Activated T-helper 1 cell treated with anti-CD3 and anti-CD28 coated beads, Interleukin-12 subunit alpha, Interleukin-12 subunit beta, Interleukin-2, Interleukin-4 antibody, amounts not matched to agents 30 ng/mL and 10 ng/mL and 1 ng/mL, durations not matched to agents 14 hours and 24 hours and 36 hours (primary cell): ENCODE measurements at regions not wholly inside any gene's neighbourhood (a gene's known extent, or its start where the extent isn't known, plus 50 kb on each side); places are given as distances from the start of the nearest gene placed in this dataset.

Source experiments
- DNase-seq: peaks from one replicate; pipeline ENCODE4 v3.0.0; 2021; ENCODE audit warnings: low spot score
- H3K27ac Mint-ChIP-seq: one replicate; pipeline ENCODE4 v1.8.0; 2021; ENCODE audit warnings: mild to moderate bottlenecking, mixed read lengths
- H3K27me3 Mint-ChIP-seq: one replicate; pipeline ENCODE4 v1.8.0; 2022; ENCODE audit warnings: mild to moderate bottlenecking, moderate library complexity, mixed read lengths; ENCODE audit not compliant: insufficient read depth
- H3K36me3 Mint-ChIP-seq: one replicate; pipeline ENCODE4 v1.8.0; 2021; ENCODE audit warnings: low read depth, mixed read lengths
- H3K4me1 Mint-ChIP-seq: one replicate; pipeline ENCODE4 v1.8.0; 2021; ENCODE audit warnings: low read depth, mixed read lengths
- H3K4me3 Mint-ChIP-seq: one replicate; pipeline ENCODE4 v1.8.0; 2021; ENCODE audit warnings: mild to moderate bottlenecking, moderate library complexity, mixed read lengths
- H3K9me3 Mint-ChIP-seq: one replicate; pipeline ENCODE4 v1.8.0; 2021; ENCODE audit warnings: mixed read lengths
- intact Hi-C: fragments of 100-400 bp; cut with micrococcal nuclease; formaldehyde crosslinking; loops from one replicate; pipeline ENCODE4 v1.15.1; 2024

DNA sequence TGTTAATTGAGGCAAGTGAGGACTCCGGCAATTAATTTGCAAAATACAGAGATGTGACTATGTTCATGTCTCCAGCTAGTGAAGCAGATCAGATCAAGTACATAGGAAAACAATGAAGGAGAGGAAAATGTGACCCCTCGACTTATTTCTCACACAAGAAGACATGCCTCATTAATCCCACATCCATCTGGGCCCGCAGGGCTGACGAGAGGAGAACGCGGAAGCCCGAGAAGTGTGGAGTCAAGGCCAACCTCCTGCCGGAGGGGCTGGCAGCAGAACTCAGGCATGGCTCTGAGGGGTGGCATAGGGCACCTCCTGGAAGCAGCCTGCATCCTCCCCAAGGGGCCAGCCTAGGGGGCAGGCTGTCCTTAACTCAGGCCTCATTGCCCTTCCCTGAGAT is 54.4 kb downstream of the ZNF503 start:
- intact Hi-C loops: no loop called here
- no peak for DNase-seq
- Mint-ChIP-seq H3K4me1 (no peaks in the 10 kb centered on the region), H3K4me3 (no peak overlapping the region), H3K27ac (no peak overlapping the region), H3K9me3 (no peaks in the 10 kb centered on the region), H3K36me3 (no peaks in the 10 kb centered on the region), H3K27me3 (no peaks in the 10 kb centered on the region)

- Mint-ChIP-seq H3K4me1 (no peaks in the 10 kb centered on the region), H3K9me3 (no peaks in the 10 kb centered on the region), H3K36me3 (no peaks in the 10 kb centered on the region), H3K27ac (no peak overlapping the region), H3K4me3 (no peak overlapping the region), H3K27me3 (no peaks in the 10 kb centered on the region)
- intact Hi-C loops: no loop called here
- no peak for DNase-seq
These were observed 55.8 kb downstream of the ZNF503 start for GRCh38 chr10:75345738-75346137.

GRCh38 chr10:75344170-75344569 is 57.4 kb downstream of the ZNF503 start:
- H3K4me1 Mint-ChIP-seq: no peaks in the 10 kb centered on the region
- no peaks in the 10 kb centered on the region for H3K36me3 Mint-ChIP-seq
- no peaks in the 10 kb centered on the region for H3K27me3 Mint-ChIP-seq
- no peak overlapping the region for H3K4me3 Mint-ChIP-seq
- H3K9me3 Mint-ChIP-seq: no peaks in the 10 kb centered on the region
- no peak for DNase-seq
- no peak overlapping the region for H3K27ac Mint-ChIP-seq
- intact Hi-C loops: no loop called here

DNA sequence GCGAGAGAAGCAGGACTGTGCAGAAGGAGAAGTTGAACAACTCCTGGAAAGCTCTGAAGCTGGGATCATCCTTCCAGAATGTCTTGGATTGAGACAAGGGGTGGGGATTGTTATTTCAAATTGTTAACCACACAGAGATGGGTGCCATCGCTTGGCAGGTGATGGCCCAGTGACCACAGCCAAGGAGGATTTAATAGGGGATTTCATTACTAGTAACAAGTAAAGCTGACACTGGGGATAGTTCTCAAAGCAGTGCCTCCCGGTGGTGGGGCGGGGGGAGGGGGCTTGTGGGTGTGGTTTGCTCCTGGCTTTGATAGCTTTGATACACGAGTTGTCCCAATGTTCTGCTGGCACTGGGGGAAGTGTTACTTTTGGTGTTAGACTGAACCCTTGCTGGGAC is 59.2 kb downstream of the ZNF503 start:
- no peaks in the 10 kb centered on the region for H3K27me3 Mint-ChIP-seq
- H3K27ac Mint-ChIP-seq: no peak overlapping the region
- no peaks in the 10 kb centered on the region for H3K36me3 Mint-ChIP-seq
- no peak overlapping the region for H3K4me3 Mint-ChIP-seq
- DNase-seq: no peak
- no peaks in the 10 kb centered on the region for H3K4me1 Mint-ChIP-seq
- intact Hi-C loops: no loop called here
- H3K9me3 Mint-ChIP-seq: no peaks in the 10 kb centered on the region

DNA sequence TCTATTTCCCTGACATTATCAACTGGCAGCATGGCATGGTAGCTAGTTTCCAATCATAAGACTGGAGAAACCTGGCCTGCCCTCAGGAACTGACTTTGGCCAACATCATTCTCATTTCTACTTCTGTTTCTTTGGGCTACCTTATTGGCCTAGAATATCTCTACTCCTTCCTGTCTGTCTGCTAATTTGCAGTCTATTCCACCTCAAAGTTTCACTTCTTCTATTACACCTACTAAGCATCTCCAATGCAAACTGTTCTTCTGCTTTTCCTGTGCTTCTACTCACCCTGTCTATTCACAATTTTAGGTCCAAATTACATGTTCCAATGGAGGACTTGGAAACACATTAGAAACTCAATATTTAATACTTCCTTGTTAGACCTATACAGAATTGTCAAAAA is 65.6 kb downstream of the ZNF503 start:
- no peak for DNase-seq
- H3K4me1 Mint-ChIP-seq: no peaks in the 10 kb centered on the region
- H3K36me3 Mint-ChIP-seq: no peaks in the 10 kb centered on the region
- no peak overlapping the region for H3K4me3 Mint-ChIP-seq
- H3K9me3 Mint-ChIP-seq: no peaks in the 10 kb centered on the region
- no peaks in the 10 kb centered on the region for H3K27me3 Mint-ChIP-seq
- intact Hi-C loops: no loop called here
- no peak overlapping the region for H3K27ac Mint-ChIP-seq

- no peaks in the 10 kb centered on the region for H3K9me3 Mint-ChIP-seq
- no peak for DNase-seq
- H3K4me3 Mint-ChIP-seq: no peak overlapping the region
- peaks cover 2% of the 10 kb centered on the region for H3K27me3 Mint-ChIP-seq
- no peak overlapping the region for H3K27ac Mint-ChIP-seq
- H3K4me1 Mint-ChIP-seq: no peaks in the 10 kb centered on the region
- H3K36me3 Mint-ChIP-seq: no peaks in the 10 kb centered on the region
- intact Hi-C loops: no loop called here
These were observed 66.4 kb downstream of the ZNF503 start for GRCh38 chr10:75335191-75335590.

DNA sequence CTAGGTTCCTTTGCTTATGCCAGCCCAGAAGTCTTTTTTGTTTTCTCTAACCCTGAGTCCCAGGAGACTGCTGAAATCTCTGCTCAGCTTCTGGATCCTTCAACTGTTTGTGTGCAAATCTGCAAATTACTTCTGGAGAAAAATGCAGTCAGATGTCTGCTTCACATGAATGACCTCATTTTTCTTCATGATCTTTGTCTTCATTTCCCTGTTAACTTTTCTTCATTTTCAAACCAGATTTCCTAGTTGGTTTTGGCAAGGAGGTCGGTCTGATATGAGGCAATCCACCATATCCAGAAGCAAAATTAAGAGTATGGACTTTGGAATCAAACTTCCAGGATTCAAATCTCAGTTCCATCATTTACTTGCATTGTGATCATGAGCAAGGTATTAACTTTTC is 66.8 kb downstream of the ZNF503 start:
- intact Hi-C loops: no loop called here
- H3K36me3 Mint-ChIP-seq: no peaks in the 10 kb centered on the region
- H3K27me3 Mint-ChIP-seq: peaks cover 4% of the 10 kb centered on the region
- H3K27ac Mint-ChIP-seq: no peak overlapping the region
- H3K4me3 Mint-ChIP-seq: no peak overlapping the region
- H3K4me1 Mint-ChIP-seq: no peaks in the 10 kb centered on the region
- H3K9me3 Mint-ChIP-seq: no peaks in the 10 kb centered on the region
- DNase-seq: no peak

GRCh38 chr10:75332081-75332480 is 69.5 kb downstream of the ZNF503 start:
- Mint-ChIP-seq H3K9me3 (no peaks in the 10 kb centered on the region), H3K27me3 (peaks cover 4% of the 10 kb centered on the region), H3K4me3 (no peak overlapping the region), H3K27ac (no peak overlapping the region), H3K4me1 (no peaks in the 10 kb centered on the region), H3K36me3 (no peaks in the 10 kb centered on the region)
- no peak for DNase-seq
- intact Hi-C loops: no loop called here

DNA sequence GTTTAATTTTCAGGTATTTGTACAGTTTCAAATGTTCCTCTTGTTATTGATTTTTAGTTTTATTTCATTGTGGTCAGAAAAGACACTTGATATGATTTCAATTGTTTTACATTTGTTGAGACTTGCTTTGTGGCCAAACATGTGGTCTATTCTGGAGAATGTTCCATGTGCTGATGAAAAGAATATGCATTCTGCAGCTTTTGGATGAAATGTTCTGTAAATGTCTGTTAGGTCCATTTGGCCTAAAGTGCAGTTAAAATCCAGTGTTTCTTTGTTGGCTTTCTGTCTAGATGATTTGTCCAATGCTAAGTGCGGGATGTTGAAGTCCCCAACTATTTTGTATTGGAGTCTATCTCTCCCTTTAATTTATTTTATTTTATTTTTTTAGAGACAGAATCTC is 70.5 kb downstream of the ZNF503 start:
- no peak for DNase-seq

GRCh38 chr10:75329190-75329745 is 72.3 kb downstream of the ZNF503 start:
- Mint-ChIP-seq H3K4me3 (no peak overlapping the region), H3K36me3 (no peaks in the 10 kb centered on the region), H3K27me3 (peaks cover 6% of the 10 kb centered on the region), H3K4me1 (no peaks in the 10 kb centered on the region), H3K9me3 (no peaks in the 10 kb centered on the region), H3K27ac (no peak overlapping the region)
- intact Hi-C loops: no loop called here
- no peak for DNase-seq

More for the DNA sequence above, 70.5 kb downstream of the ZNF503 start:
- Mint-ChIP-seq H3K27ac (no peak overlapping the region), H3K36me3 (no peaks in the 10 kb centered on the region), H3K9me3 (no peaks in the 10 kb centered on the region), H3K4me1 (no peaks in the 10 kb centered on the region), H3K27me3 (peaks cover 4% of the 10 kb centered on the region), H3K4me3 (no peak overlapping the region)
- intact Hi-C loops: no loop called here

DNA sequence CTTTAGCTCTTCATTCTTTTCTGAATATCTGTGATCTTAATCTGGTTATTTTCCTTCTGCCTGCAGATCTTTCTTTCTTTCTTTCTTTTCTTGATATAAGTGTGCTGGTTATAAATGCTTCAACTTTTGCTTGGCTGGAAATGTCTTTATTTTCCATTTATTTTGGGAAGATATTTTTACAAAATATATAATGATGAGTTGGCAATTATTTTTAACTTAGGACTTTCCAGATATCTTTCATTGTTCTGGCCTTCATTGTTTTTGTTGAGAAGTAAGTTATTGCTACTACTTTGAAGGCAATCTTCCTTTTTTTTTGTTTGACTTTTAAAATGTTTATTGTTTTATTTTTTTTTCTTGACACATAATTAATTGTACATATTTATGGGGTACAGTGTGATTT is 75.3 kb downstream of the ZNF503 start:
- peaks cover 4% of the 10 kb centered on the region for H3K9me3 Mint-ChIP-seq
- DNase-seq: no peak
- H3K4me3 Mint-ChIP-seq: no peak overlapping the region
- H3K36me3 Mint-ChIP-seq: no peaks in the 10 kb centered on the region
- peaks cover 8% of the 10 kb centered on the region for H3K27me3 Mint-ChIP-seq
- H3K27ac Mint-ChIP-seq: no peak overlapping the region
- intact Hi-C loops: no loop called here
- H3K4me1 Mint-ChIP-seq: no peaks in the 10 kb centered on the region

DNA sequence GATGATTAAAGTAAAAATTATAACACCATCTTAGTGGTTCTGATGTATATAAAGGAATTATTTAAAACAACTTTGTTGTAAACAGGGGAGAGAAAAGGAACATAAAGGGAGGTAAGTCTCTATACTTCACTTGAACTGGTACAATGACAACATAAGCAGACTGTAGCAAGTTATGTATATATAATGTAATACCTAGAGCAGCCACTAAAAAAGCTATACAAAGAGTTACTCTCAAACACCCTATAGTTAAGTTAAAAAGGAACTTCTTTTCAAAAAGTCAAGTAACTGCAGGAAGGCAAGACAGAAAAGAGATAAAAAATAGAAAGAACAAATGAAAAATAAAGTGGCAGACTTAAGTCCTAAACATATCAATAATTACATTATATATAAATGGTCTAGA is 82.3 kb downstream of the ZNF503 start:
- no peaks in the 10 kb centered on the region for H3K4me1 Mint-ChIP-seq
- intact Hi-C loops: no loop called here
- no peak overlapping the region for H3K4me3 Mint-ChIP-seq
- peaks cover 10% of the 10 kb centered on the region for H3K9me3 Mint-ChIP-seq
- peaks cover 2% of the 10 kb centered on the region for H3K27me3 Mint-ChIP-seq
- no peak overlapping the region for H3K27ac Mint-ChIP-seq
- DNase-seq: no peak
- no peaks in the 10 kb centered on the region for H3K36me3 Mint-ChIP-seq

DNA sequence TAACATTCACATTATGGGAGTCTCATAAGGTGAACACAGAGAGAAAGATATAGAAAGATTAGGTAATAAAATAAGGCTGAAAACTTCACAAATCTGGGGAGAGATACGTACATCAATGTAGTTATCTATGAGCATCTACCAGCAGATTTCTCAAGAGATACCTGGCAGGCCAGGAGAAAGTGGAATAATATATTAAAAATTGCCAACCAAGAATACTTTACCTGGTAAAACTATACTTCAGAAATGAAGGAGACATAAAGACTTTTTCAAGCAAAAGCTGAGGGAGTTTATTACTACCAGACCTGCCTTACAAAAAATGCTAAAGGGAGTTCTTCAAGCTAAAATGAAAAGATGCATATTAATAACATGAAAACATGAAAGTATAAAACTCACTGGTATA is 78.8 kb upstream of the COMTD1 start:
- DNase-seq: no peak
- H3K9me3 Mint-ChIP-seq: peaks cover 10% of the 10 kb centered on the region
- H3K36me3 Mint-ChIP-seq: no peaks in the 10 kb centered on the region
- H3K27ac Mint-ChIP-seq: no peak overlapping the region
- H3K4me3 Mint-ChIP-seq: no peak overlapping the region
- intact Hi-C loops: no loop called here
- no peaks in the 10 kb centered on the region for H3K4me1 Mint-ChIP-seq
- peaks cover 8% of the 10 kb centered on the region for H3K27me3 Mint-ChIP-seq

- no peaks in the 10 kb centered on the region for H3K36me3 Mint-ChIP-seq
- H3K4me3 Mint-ChIP-seq: no peak overlapping the region
- H3K27ac Mint-ChIP-seq: no peak overlapping the region
- intact Hi-C loops: no loop called here
- H3K9me3 Mint-ChIP-seq: peaks cover 10% of the 10 kb centered on the region
- peaks cover 8% of the 10 kb centered on the region for H3K27me3 Mint-ChIP-seq
- H3K4me1 Mint-ChIP-seq: no peaks in the 10 kb centered on the region
- no peak for DNase-seq
These were observed 76.7 kb upstream of the COMTD1 start for GRCh38 chr10:75312440-75312839.
